ENCODE measurements at regions not wholly inside any gene's neighbourhood (a gene's known extent, or its start where the extent isn't known, plus 50 kb on each side); places are given as distances from the start of the nearest gene placed in this dataset.

DNA sequence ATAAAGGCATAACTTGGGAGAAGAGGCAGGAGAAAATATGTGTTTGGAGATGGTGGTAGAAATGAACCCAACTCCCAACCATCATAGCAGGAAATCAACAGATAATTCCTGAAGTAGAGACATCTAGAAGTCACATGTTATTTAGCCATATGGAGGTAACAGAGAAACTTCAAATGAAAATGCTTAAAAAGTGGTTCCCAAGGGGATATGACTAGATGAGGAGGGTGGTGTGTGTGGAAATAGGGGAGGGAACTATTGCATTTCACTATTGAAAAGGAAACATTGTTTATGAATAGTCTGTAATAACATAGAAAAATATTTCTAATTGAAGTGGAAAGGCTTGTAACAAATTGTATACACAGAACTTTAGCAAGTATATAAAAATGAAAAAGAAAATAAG, 412.0 kb downstream of the SHISA9 start:
- POLR2A ChIA-PET, result no interaction called here
- H2AFZ ChIP-seq (ENCODE audit: low read depth, low read length), result no peak overlapping the region
- H3K4me1 ChIP-seq (ENCODE audit: control insufficient read depth, extremely low read depth, insufficient read depth, low read length), result no peaks in the 10 kb centered on the region
- H3K4me2 ChIP-seq (ENCODE audit: insufficient read depth, low read length), result no peak overlapping the region
- BruUV-seq (replicated peaks), result no TSS peak
- H3K79me2 ChIP-seq (ENCODE audit: control insufficient read depth, insufficient read depth, low read length), result no peaks in the 10 kb centered on the region
- TF ChIP-seq EZH2 (IDR thresholded peaks at IDR 0.05; ENCODE audit: borderline replicate concordance, low read depth, low read length, severe bottlenecking) (no peak), POLR2A (IDR thresholded peaks at IDR 0.05; ENCODE audit: low read depth, low read length) (no peak), GATA2 (IDR thresholded peaks at IDR 0.05; ENCODE audit: insufficient read depth, insufficient read length, low read depth, low read length) (no peak), FOS (IDR thresholded peaks at IDR 0.05; ENCODE audit: borderline replicate concordance, insufficient read depth, low read length) (no peak), MYC (IDR thresholded peaks at IDR 0.05; ENCODE audit: low read depth, low read length) (no peak), POLR2AphosphoS5 (IDR thresholded peaks at IDR 0.05; ENCODE audit: insufficient read depth, low read depth, low read length) (no peak), JUN (IDR thresholded peaks at IDR 0.05; ENCODE audit: borderline replicate concordance, insufficient read depth, insufficient read length, low read depth) (no peak)
- TF ChIP-seq, protein P1, sequence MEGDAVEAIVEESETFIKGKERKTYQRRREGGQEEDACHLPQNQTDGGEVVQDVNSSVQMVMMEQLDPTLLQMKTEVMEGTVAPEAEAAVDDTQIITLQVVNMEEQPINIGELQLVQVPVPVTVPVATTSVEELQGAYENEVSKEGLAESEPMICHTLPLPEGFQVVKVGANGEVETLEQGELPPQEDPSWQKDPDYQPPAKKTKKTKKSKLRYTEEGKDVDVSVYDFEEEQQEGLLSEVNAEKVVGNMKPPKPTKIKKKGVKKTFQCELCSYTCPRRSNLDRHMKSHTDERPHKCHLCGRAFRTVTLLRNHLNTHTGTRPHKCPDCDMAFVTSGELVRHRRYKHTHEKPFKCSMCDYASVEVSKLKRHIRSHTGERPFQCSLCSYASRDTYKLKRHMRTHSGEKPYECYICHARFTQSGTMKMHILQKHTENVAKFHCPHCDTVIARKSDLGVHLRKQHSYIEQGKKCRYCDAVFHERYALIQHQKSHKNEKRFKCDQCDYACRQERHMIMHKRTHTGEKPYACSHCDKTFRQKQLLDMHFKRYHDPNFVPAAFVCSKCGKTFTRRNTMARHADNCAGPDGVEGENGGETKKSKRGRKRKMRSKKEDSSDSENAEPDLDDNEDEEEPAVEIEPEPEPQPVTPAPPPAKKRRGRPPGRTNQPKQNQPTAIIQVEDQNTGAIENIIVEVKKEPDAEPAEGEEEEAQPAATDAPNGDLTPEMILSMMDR (IDR thresholded peaks at IDR 0.05; ENCODE audit: extremely low read depth in 1 of 2, insufficient read depth in 1 of 2, low read depth in 1 of 2, low read length in 2 of 2), result no peak
- TF ChIP-seq, protein P2, sequence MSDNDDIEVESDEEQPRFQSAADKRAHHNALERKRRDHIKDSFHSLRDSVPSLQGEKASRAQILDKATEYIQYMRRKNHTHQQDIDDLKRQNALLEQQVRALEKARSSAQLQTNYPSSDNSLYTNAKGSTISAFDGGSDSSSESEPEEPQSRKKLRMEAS (IDR thresholded peaks at IDR 0.05; ENCODE audit: insufficient read depth, insufficient read length), result no peak
- H3K9me3 ChIP-seq (replicated peaks; ENCODE audit: control insufficient read depth, insufficient read depth, low read length), result no peaks in the 10 kb centered on the region
- dilution Hi-C loops (cut with MboI; ENCODE audit: extremely low pct_ligation_motif_present, low sequenced_read_pairs), result no loop called here
- no peaks in the 10 kb centered on the region for H3K27me3 ChIP-seq (ENCODE audit: control insufficient read depth in 2 of 2, insufficient read depth in 2 of 2, low read length in 2 of 2)
- intact Hi-C loops (cut with micrococcal nuclease), result no loop called here
- no peak overlapping the region for H3K9ac ChIP-seq (replicated peaks; ENCODE audit: extremely low read depth, insufficient read depth, low read length)
- no peak overlapping the region for H3K4me3 ChIP-seq (replicated peaks in 1 of 3; ENCODE audit: insufficient read depth in 1 of 3, low read depth in 1 of 3, low read length in 3 of 3)
- H3K9me1 ChIP-seq (replicated peaks; ENCODE audit: control insufficient read depth, extremely low read depth, insufficient read depth, low read length), result no peaks in the 10 kb centered on the region
- FAIRE-seq (no peak), DNase-seq (ENCODE audit: low read depth, low spot score) (no peak)
- H3K36me3 ChIP-seq (ENCODE audit: control insufficient read depth in 2 of 2, extremely low read depth in 1 of 2, insufficient read depth in 2 of 2, low read length in 2 of 2), result no peaks in the 10 kb centered on the region
- no peaks in the 10 kb centered on the region for H4K20me1 ChIP-seq (replicated peaks; ENCODE audit: control insufficient read depth, extremely low read depth, insufficient read depth, low read length)
- H3K27ac ChIP-seq (ENCODE audit: insufficient read depth, low read depth, low read length), result no peak overlapping the region
- CTCF ChIA-PET, result no interaction called here

Measured in endothelial cell of umbilical vein (primary cell).